Stimulated activated naive B cell treated with anti-CD40 and anti-IgM and Interleukin-4, amounts not matched to agents 10 μg/mL and 1 μg/mL and 100 μg/mL, for 72 hours (primary cell): ENCODE measurements at regions not wholly inside any gene's neighbourhood (a gene's known extent, or its start where the extent isn't known, plus 50 kb on each side); places are given as distances from the start of the nearest gene placed in this dataset.
A peak's percentile ranks its signal among the peaks of the same experiment; 100 is the strongest.

ENCODE experiments used
- ATAC-seq, 2 donors: fragments of 150-1000 bp; cut with Tn5 transposase; replicated peaks; 2 replicates each; pipeline ENCODE4 v1.10.0; 2021; ENCODE audit warnings: moderate library complexity in 1 of 2
- DNase-seq: peaks from one replicate; pipeline ENCODE4 v3.0.0; 2021
- H3K27ac Mint-ChIP-seq: one replicate; pipeline ENCODE4 v1.8.0; 2022; ENCODE audit warnings: mild to moderate bottlenecking, mixed read lengths
- H3K27me3 Mint-ChIP-seq, 2 donors: one replicate each; pipeline ENCODE4 v1.8.0; 2022; ENCODE audit warnings: mixed read lengths in 2 of 2
- H3K36me3 Mint-ChIP-seq, 2 donors: one replicate each; pipeline ENCODE4 v1.8.0; 2022; ENCODE audit warnings: mixed read lengths in 2 of 2, mild to moderate bottlenecking in 1 of 2
- H3K4me1 Mint-ChIP-seq, 2 donors: one replicate each; pipeline ENCODE4 v1.8.0; 2022; ENCODE audit warnings: mixed read lengths in 2 of 2, mild to moderate bottlenecking in 1 of 2
- H3K4me3 Mint-ChIP-seq, 2 donors: one replicate each; pipeline ENCODE4 v1.8.0; 2022; ENCODE audit warnings: mild to moderate bottlenecking in 2 of 2, mixed read lengths in 2 of 2, moderate library complexity in 1 of 2
- H3K9me3 Mint-ChIP-seq, 2 donors: one replicate each; pipeline ENCODE4 v1.8.0; 2022; ENCODE audit warnings: mixed read lengths in 2 of 2, mild to moderate bottlenecking in 1 of 2

GRCh38 chr4:178595500-178596138 is 1153.4 kb upstream of the AGA start:
- H3K4me3 Mint-ChIP-seq, result no peak overlapping the region
- DNase-seq, result no peak
- H3K36me3 Mint-ChIP-seq, result no peaks in the 10 kb centered on the region
- H3K27ac Mint-ChIP-seq, result no peak overlapping the region
- no peaks in the 10 kb centered on the region for H3K27me3 Mint-ChIP-seq
- ATAC-seq, result no peak
- no peaks in the 10 kb centered on the region for H3K4me1 Mint-ChIP-seq
- peaks cover 4 to 6% of the 10 kb centered on the region in 2 donors for H3K9me3 Mint-ChIP-seq

- no peaks in the 10 kb centered on the region for H3K36me3 Mint-ChIP-seq
- no peak overlapping the region for H3K4me3 Mint-ChIP-seq
- no peak for ATAC-seq
- H3K27me3 Mint-ChIP-seq, result no peaks in the 10 kb centered on the region
- H3K27ac Mint-ChIP-seq, result no peak overlapping the region
- H3K9me3 Mint-ChIP-seq, result peaks cover 1 to 6% of the 10 kb centered on the region in 2 donors
- H3K4me1 Mint-ChIP-seq, result no peaks in the 10 kb centered on the region
- no peak for DNase-seq
Observed at GRCh38 chr4:178598672-178599071, 1156.4 kb upstream of the AGA start.

GRCh38 chr4:178599521-178599920 is 1157.3 kb upstream of the AGA start:
- no peak for ATAC-seq
- Mint-ChIP-seq H3K4me1 (no peaks in the 10 kb centered on the region), H3K27me3 (no peaks in the 10 kb centered on the region), H3K27ac (no peak overlapping the region), H3K4me3 (no peak overlapping the region), H3K36me3 (no peaks in the 10 kb centered on the region), H3K9me3 (peaks cover 1 to 6% of the 10 kb centered on the region in 2 donors)
- no peak for DNase-seq

GRCh38 chr4:178602833-178603232 is 1160.6 kb upstream of the AGA start:
- Mint-ChIP-seq H3K4me1 (no peaks in the 10 kb centered on the region), H3K4me3 (no peak overlapping the region)
- DNase-seq, result no peak

GRCh38 chr4:178611062-178611461 is 1168.8 kb upstream of the AGA start:
- DNase-seq (no peak), ATAC-seq (no peak)
- H3K4me3 Mint-ChIP-seq, result no peak overlapping the region
- no peak overlapping the region for H3K27ac Mint-ChIP-seq
- H3K9me3 Mint-ChIP-seq, result peaks cover 2 to 6% of the 10 kb centered on the region in 2 donors
- H3K27me3 Mint-ChIP-seq, result no peaks in the 10 kb centered on the region
- H3K4me1 Mint-ChIP-seq, result no peaks in the 10 kb centered on the region
- no peaks in the 10 kb centered on the region for H3K36me3 Mint-ChIP-seq

More at GRCh38 chr4:178602833-178603232, 1160.6 kb upstream of the AGA start:
- Mint-ChIP-seq H3K36me3 (no peaks in the 10 kb centered on the region), H3K9me3 (peaks cover 1 to 6% of the 10 kb centered on the region in 2 donors), H3K27ac (no peak overlapping the region), H3K27me3 (no peaks in the 10 kb centered on the region)
- no peak for ATAC-seq

- ATAC-seq, result peak in 1 of 2 donors; percentile 58
Observed at GRCh38 chr4:178612733-178613132, 1170.5 kb upstream of the AGA start.

GRCh38 chr4:178632415-178632814 is 1190.2 kb upstream of the AGA start:
- Mint-ChIP-seq H3K27me3 (no peaks in the 10 kb centered on the region), H3K27ac (no peak overlapping the region), H3K9me3 (peaks cover 4 to 9% of the 10 kb centered on the region in 2 donors), H3K36me3 (no peaks in the 10 kb centered on the region), H3K4me1 (no peaks in the 10 kb centered on the region), H3K4me3 (no peak overlapping the region)
- ATAC-seq (no peak), DNase-seq (no peak)

More at GRCh38 chr4:178612733-178613132, 1170.5 kb upstream of the AGA start:
- no peak for DNase-seq
- no peak overlapping the region for H3K27ac Mint-ChIP-seq
- no peak overlapping the region for H3K4me3 Mint-ChIP-seq
- peaks cover 2 to 6% of the 10 kb centered on the region in 2 donors for H3K9me3 Mint-ChIP-seq
- no peaks in the 10 kb centered on the region for H3K27me3 Mint-ChIP-seq
- no peaks in the 10 kb centered on the region for H3K36me3 Mint-ChIP-seq
- no peaks in the 10 kb centered on the region for H3K4me1 Mint-ChIP-seq

- DNase-seq (no peak), ATAC-seq (no peak)
- no peak overlapping the region for H3K4me3 Mint-ChIP-seq
- no peaks in the 10 kb centered on the region for H3K4me1 Mint-ChIP-seq
- H3K36me3 Mint-ChIP-seq, result no peaks in the 10 kb centered on the region
- H3K9me3 Mint-ChIP-seq, result peaks cover 4 to 12% of the 10 kb centered on the region in 2 donors
- no peaks in the 10 kb centered on the region for H3K27me3 Mint-ChIP-seq
- no peak overlapping the region for H3K27ac Mint-ChIP-seq
Observed at GRCh38 chr4:178633263-178633662, 1191.0 kb upstream of the AGA start.

- no peaks in the 10 kb centered on the region for H3K27me3 Mint-ChIP-seq
- DNase-seq (no peak), ATAC-seq (no peak)
- H3K9me3 Mint-ChIP-seq, result no peaks in the 10 kb centered on the region
- no peak overlapping the region for H3K27ac Mint-ChIP-seq
- H3K4me3 Mint-ChIP-seq, result no peak overlapping the region
- H3K36me3 Mint-ChIP-seq, result no peaks in the 10 kb centered on the region
- H3K4me1 Mint-ChIP-seq, result no peaks in the 10 kb centered on the region
Observed at GRCh38 chr4:178664621-178665020, 1222.4 kb upstream of the AGA start.

GRCh38 chr4:178665916-178666315 is 1223.7 kb upstream of the AGA start:
- H3K36me3 Mint-ChIP-seq, result no peaks in the 10 kb centered on the region
- no peak overlapping the region for H3K27ac Mint-ChIP-seq
- no peak overlapping the region for H3K4me3 Mint-ChIP-seq
- no peaks in the 10 kb centered on the region for H3K4me1 Mint-ChIP-seq
- peaks cover 0 to 1% of the 10 kb centered on the region in 2 donors for H3K9me3 Mint-ChIP-seq
- DNase-seq (no peak), ATAC-seq (no peak)
- H3K27me3 Mint-ChIP-seq, result no peaks in the 10 kb centered on the region

- Mint-ChIP-seq H3K36me3 (no peaks in the 10 kb centered on the region), H3K27me3 (no peaks in the 10 kb centered on the region), H3K27ac (no peak overlapping the region), H3K4me3 (no peak overlapping the region), H3K4me1 (no peaks in the 10 kb centered on the region), H3K9me3 (peaks cover 0 to 3% of the 10 kb centered on the region in 2 donors)
- ATAC-seq, result no peak
- no peak for DNase-seq
Observed at GRCh38 chr4:178671766-178672165, 1229.5 kb upstream of the AGA start.

- H3K36me3 Mint-ChIP-seq, result no peaks in the 10 kb centered on the region
- no peaks in the 10 kb centered on the region for H3K27me3 Mint-ChIP-seq
- no peak overlapping the region for H3K27ac Mint-ChIP-seq
- DNase-seq, result no peak
- H3K4me3 Mint-ChIP-seq, result no peak overlapping the region
- H3K9me3 Mint-ChIP-seq, result peaks cover 0 to 3% of the 10 kb centered on the region in 2 donors
- no peak for ATAC-seq
- no peaks in the 10 kb centered on the region for H3K4me1 Mint-ChIP-seq
Observed at GRCh38 chr4:178672512-178672911, 1230.3 kb upstream of the AGA start.

GRCh38 chr4:178681871-178682270 is 1239.6 kb upstream of the AGA start:
- H3K4me1 Mint-ChIP-seq, result no peaks in the 10 kb centered on the region
- no peaks in the 10 kb centered on the region for H3K27me3 Mint-ChIP-seq
- H3K36me3 Mint-ChIP-seq, result no peaks in the 10 kb centered on the region
- peaks cover 3 to 4% of the 10 kb centered on the region in 2 donors for H3K9me3 Mint-ChIP-seq
- no peak overlapping the region for H3K4me3 Mint-ChIP-seq
- ATAC-seq, result no peak
- H3K27ac Mint-ChIP-seq, result no peak overlapping the region
- DNase-seq, result no peak

- Mint-ChIP-seq H3K27me3 (no peaks in the 10 kb centered on the region), H3K27ac (no peak overlapping the region), H3K9me3 (peaks cover 0 to 2% of the 10 kb centered on the region in 2 donors), H3K36me3 (no peaks in the 10 kb centered on the region), H3K4me1 (no peaks in the 10 kb centered on the region), H3K4me3 (no peak overlapping the region)
- ATAC-seq (no peak), DNase-seq (no peak)
Observed at GRCh38 chr4:178689926-178690325, 1247.7 kb upstream of the AGA start.

- no peak overlapping the region for H3K4me3 Mint-ChIP-seq
- H3K4me1 Mint-ChIP-seq, result no peaks in the 10 kb centered on the region
Observed at GRCh38 chr4:178693816-178694215, 1251.6 kb upstream of the AGA start.

More at GRCh38 chr4:178693816-178694215, 1251.6 kb upstream of the AGA start:
- DNase-seq (no peak), ATAC-seq (no peak)
- Mint-ChIP-seq H3K36me3 (no peaks in the 10 kb centered on the region), H3K9me3 (peaks cover 0 to 2% of the 10 kb centered on the region in 2 donors), H3K27me3 (no peaks in the 10 kb centered on the region), H3K27ac (no peak overlapping the region)
